HG03469 (cell line): ENCODE measurements at regions not wholly inside any gene's neighbourhood (a gene's known extent, or its start where the extent isn't known, plus 50 kb on each side); places are given as distances from the start of the nearest gene placed in this dataset.
"Not testable (repeated sequence)": the region's sequence is repeated elsewhere in the genome, so short reads cannot be mapped to it uniquely, and the experiment has no call there.

Experiments used
- ATAC-seq: cut with Tn5 transposase; IDR thresholded peaks from one replicate; pipeline ENCODE4 v1.9.1; 2021; ENCODE audit warnings: mild to moderate bottlenecking, moderate library complexity, moderate number of reproducible peaks; ENCODE audit not compliant: unreplicated experiment

DNA sequence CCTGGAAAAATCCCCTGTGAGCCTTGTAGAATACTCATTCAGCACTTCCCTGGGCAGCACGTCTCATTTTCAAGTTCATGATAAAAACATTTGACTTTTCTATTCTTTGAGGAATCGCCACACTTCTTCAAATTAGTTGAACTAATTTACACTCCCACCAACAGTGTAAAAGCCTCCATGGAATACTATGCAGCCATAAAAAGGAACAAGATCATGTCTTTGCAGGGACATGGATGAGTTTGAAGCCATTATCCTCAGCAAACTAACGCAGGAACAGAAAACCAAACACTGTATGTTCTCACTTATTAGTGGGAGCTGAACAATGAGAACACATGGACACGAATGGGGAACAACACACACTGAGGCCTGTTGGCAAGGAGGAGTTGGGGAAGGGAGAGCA is 102.0 kb upstream of the HEY2 start:
- no peak for ATAC-seq

DNA sequence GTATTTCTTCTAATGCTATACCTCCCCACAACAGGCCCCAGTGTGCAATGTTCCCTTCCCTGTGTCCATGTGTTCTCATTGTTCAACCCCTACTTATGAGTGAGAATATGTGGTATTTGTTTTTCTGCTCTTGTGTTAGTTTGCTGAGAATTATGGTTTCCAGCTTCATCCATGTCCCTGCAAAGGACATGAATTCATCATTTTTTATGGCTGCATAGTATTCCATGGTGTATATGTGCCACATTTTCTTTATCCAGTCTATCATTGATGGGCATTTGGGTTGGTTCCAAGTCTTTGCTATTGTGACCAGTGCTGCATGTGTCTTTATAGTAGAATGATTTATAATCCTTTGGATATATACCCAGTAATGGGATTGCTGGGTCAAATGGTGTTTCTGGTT is 95.7 kb upstream of the HEY2 start:
- ATAC-seq: not testable (repeated sequence)

DNA sequence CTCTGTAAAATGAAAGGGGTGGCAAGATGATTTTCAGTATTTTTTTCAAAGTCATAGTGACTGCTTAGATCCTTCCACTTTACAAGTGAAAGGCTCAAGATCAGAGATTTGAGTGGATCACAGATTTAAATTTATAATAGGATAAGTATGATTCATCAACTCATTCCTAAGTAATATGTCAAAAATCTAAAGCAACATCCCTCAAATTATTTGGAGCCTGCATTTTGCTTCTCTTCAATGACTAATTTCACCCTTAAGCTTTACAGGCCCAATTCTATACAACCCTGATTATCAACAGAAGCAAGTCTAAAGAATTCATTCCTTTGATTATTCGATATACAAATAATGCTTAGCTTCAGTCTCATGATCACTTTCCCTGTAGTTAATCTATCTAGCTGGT is 93.9 kb upstream of the HEY2 start:
- no peak for ATAC-seq

GRCh38 chr6:125656287-125656870 is 93.1 kb upstream of the HEY2 start:
- ATAC-seq: no peak

- ATAC-seq: no peak
These were observed 91.3 kb upstream of the HEY2 start for GRCh38 chr6:125658136-125658535.

DNA sequence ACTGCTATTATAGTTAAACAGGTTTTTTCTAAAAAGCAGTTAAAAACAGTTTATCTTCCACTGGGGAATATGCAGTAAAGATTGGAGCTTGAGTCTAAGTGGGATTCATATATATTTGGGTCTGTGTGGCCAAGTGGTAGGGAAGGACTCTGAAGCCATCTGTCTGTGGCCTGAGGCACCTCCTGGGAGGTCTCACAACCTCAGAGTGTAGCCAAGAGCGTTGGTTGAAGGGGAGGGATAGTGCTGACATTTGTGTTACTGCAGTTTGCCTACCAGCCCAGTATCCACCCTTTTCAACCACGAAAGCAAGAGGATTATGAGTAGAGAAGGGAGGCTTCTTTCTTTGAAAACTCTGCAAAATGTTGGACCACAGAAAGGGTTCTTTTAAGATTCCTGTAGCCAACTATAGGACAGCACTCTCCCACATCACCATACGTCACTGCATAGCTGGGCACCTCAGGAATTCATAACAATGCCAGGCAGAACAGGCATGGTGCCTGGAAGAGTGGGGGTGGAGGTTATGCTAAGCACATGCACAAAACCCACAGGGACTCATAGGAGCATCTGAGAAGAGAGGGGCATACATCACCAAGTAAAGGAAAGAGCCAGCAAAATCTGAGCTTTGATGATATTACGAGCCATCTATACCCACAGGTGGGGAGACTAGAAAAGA is 90.5 kb upstream of the HEY2 start:
- no peak for ATAC-seq

DNA sequence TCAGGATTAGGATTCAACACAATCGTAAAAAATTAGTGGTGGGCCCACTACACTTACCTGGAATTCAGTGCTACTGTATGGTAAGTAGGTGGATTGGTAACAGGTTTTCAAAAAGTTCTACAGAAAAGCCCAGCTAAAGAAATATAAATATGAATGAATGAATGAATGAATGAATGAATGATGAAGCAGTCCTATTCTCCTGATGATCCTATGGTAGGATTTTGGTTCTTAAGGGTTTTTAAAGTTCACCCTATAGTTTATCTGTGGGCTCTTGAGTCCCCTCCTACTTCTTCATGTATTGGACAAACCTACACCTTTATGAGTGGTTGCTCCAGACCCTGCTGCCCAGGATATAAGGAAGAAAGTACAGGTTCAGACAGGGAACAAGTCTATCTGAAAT is 89.5 kb upstream of the HEY2 start:
- no peak for ATAC-seq

DNA sequence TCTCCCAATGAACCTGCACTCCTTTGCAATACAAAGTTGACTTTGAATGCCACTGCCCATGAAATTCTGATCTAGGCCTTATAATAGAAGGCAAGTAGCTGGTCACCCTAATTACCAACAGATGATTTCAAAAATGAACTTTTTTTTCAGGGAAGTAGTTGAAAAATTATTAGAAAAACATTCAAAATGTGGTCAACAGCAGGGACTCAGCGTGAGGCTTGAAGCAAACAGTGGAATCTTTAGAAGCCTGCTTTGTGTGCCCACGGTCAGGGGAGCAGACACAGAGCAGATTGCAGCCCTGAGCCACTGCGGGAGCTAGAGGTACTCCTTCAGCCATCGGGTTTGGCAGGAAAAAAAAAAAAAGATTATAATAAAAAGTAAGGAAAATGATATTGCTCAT is 87.1 kb upstream of the HEY2 start:
- ATAC-seq: no peak

DNA sequence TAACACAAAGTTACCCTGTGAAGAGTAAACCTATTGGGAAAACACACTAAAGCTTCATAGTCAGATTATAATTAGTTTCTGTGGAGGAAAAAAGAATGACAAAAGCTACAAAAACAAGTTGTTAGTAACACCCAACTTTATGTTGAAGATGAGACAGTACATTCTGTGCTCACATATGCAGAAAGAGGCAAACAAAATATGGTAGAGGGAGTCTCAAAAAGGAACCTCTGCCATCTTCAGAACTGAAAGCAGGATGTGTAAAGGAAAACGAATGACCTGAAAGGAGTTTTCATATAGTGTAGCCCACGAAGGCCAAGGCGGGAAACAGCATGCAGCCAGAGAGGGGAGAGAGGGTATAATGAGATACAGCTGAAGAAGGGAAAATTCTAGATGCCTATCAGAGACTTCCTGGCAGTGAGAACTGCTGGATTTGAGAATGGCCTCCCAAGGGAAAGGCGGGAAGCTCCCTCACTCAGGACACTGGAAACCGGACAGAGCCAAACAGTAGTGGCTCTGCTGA is 84.1 kb upstream of the HEY2 start:
- no peak for ATAC-seq

DNA sequence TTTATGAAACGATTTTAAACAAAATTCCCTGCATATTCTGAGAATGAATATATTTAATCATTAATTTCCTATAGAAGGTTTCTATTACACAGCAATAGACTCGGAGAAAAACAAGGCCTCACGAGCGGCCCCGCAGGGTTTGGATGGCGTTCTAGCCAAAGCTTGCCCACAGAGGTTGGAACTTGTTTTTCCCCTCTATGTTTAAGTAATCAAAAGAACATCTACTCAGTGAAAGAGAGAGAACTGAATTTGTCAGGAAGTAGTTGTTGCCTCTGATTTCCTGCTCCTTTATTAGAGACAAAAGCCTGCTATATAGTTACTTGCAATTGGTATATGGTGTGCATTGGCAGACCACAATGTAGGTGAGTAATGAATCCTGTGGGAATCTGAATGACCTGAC is 82.1 kb upstream of the HEY2 start:
- no peak for ATAC-seq

DNA sequence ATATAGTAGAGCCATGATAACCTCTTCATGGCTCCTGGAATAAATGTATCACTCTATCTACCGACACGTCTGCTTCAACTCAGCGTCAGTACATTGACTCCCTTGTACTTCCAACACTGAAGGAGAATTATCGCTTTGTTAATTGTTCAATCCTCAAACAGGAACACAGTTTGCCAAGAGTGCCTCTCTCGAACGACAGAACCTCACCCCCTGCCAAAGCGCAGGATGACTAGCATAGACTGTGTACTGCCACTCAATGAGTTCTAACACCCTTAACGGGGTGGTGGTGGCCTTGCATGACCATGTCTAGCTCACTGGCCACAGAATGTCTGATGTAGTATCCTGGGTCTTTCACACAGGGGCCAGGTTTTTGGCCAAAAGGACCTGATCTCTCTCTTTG is 81.4 kb upstream of the HEY2 start:
- ATAC-seq: no peak

DNA sequence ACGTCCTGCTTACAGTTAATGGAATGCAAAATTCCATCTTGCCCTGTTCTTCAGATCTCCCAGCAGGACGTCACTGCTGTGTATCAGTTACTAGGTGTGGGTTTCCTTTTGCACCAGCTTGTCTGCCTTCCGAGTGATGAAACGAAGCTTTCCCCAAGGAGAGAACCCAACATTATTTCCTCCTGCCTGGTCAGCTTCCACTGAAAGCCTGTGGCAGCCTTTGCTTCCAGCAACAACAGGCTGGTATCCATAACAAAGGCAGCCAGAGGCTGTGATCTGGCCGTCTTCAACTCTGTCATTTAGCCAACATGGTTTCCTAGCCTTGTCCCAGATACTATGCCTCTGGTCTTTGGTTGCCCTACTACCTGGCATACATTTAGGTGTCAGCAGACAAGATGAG is 78.9 kb upstream of the HEY2 start:
- no peak for ATAC-seq

DNA sequence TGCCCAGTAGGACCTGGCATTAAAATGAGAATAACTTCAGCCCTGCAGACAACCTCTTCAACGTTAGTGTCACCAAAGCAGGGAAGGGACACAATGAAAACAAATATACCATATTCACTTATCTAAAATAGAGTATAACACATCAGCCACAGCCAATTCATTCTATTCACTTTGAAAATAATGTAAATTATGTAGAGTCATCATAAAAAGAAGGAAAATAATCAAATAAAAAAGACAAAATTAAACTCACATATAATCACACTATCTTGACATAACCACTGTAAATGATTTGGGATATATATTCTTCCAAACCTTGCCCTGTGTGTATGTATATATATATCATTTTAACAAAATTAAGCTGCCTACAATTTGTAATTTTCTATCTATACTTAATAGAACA is 78.1 kb upstream of the HEY2 start:
- no peak for ATAC-seq

DNA sequence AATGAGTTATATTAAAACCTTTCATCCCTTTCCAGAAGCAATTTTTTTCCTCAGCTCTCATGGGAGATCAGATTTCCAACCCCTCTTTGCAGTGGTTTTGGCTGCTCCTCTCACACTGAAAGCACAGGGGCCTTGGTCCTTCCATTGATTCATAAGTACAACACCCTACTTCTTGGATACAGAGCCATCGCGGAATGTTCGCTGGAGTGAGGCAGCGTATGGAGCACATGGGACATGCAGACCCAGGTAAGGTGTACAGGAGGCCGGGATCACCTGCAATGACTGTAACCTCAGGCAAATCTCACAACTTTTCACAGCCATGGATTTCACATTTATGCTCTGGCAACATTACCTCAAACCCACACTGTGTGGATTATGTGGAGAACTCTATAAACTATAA is 75.2 kb upstream of the HEY2 start:
- ATAC-seq: no peak

DNA sequence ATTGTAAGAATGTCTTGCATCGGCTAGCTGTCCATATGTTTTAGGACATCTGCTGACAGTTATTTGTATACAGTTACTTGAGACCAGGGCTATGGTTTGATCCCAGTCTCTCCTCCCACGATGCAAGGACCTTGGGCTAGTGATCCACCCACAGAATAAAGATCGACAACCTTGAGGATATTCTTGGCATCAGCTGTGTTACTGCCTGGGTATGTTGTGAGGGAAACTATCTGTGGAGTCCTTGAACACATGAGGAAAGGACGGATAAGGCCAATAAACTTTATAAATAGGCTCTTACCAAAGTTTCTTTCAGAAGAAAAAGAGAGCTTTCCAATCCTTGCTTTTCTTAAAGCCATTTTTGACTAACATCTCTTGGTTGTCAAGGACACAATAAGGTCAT is 70.8 kb upstream of the HEY2 start:
- ATAC-seq: no peak

DNA sequence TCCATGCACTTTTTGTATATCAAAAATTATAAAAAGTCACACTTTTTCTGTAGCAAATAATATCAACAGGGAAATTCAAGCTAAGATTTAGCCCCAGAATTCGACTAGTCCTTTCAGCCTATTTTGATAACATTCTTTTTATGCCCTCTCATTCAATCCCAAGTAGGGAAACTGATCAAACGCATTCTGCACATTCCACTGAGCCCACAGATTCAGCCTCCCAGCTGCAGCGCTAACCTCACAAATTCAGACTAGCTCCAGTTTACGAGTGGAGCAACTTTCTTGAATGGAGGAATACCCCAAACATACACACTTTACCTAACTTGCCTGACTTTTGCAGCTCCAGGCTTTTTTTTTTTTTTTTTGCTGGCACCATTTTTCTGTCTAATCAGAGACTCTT is 70.3 kb upstream of the HEY2 start:
- ATAC-seq: no peak

- no peak for ATAC-seq
These were observed 69.8 kb upstream of the HEY2 start for GRCh38 chr6:125679651-125680050.

GRCh38 chr6:125682939-125683338 is 66.5 kb upstream of the HEY2 start:
- no peak for ATAC-seq

DNA sequence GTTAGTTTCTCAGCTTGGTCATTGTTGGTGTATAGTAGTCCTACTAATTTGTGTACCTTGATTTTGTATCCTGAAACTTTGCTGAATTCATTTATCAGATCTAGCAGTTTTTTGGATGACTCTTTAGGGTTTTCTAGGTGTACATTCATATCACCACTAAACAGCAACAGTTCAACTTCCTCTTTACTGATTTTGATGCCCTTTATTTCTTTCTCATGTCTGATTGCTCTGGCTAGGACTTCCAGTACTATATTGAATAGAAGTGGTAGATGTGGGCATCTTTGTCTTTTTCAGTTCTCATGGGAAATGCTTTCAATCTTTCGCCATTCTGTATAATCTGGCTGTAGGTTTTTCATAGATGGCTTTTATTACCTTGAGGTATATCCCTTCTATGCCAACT is 61.3 kb upstream of the HEY2 start:
- peak; percentile 44 for ATAC-seq

DNA sequence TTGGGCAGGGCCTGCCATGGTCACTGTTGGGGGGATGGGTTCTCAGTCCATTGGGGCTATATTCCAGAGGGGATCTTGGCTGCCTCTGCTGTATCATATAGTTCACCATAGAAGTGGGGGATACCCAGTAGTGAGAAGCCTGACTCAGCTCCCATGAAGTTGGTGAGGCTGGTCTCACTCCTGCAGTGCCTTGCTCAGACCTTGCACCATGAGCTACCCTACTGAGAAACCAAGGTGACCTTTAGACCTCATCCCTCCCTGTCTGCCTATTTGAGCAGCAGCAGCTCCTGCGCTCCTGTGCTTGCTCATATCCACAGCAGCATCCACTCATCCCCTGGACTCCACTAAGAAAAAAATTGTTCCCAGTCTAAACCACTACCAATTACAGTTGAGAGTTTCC is 56.0 kb upstream of the HEY2 start:
- ATAC-seq: no peak

DNA sequence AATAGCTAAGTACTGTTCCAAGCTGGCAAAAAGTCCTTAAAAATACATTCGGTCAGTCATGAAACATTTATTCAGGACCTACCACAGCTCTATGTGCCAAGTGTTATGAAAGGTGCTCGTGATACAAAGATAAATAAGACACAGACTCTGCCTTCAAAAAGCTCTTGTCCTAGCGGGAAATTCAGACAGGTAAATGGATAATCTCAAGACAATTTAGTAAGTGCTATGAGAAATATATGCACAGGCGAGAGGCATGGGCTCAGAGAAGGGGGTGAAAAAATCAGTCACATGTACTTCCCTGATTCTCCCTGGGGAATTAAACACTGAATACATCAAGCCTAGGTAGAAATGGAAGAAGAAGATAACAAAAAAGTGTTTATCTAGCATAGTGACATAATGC is 49.8 kb upstream of the HEY2 start:
- no peak for ATAC-seq
